ENCODE measurements at regions not wholly inside any gene's neighbourhood (a gene's known extent, or its start where the extent isn't known, plus 50 kb on each side); places are given as distances from the start of the nearest gene placed in this dataset.

DNA sequence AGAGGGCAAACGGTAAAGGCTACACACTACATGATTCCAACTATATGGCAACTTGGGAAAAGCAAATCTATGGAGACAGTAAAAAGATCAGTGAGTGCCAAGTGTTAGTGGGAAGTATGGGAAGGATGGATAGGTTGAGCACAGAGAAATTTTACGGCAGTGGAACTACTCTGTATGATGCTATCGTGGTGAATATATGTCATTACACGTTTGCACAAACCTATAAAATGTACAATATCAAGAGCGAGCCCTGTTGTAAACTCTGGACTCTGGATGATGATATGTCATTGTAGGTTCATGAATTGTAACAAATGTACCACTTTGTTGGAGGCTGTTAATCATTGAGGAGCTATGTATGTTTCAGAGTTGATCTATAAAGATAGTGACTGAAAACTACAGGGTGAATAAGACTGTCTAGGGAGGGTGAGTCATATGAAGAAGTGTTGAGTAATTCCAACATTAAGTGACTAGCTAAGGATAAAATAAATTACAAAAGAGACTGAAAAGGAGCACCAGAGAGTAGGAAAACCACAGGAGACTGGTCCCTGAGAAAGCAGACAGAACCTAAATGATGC, 349.2 kb upstream of the LMO3 start:
- ChIA-PET CTCF (interaction anchor here (0.9 kb wide), 1 partner anchor 15 kb away, joined by 3 read pairs; no protein-coding TSS in a partner anchor), POLR2A (no interaction called here)
- ATAC-seq: peak; percentile 96 to 97
- Histone ChIP-seq H3K27ac (peak overlapping the region; percentile 46 to 49; a peak in 5 of 6 replicates), H3K4me1 (peaks cover 18% of the 10 kb centered on the region), H3K9me3 (no peaks in the 10 kb centered on the region), H3K4me3 (no peak overlapping the region), H3K4me2 (peak overlapping the region; percentile 46)
- FAIRE-seq: peak; percentile 88
- DNase-seq (ENCODE audit: low read depth in 1 of 2, low spot score in 1 of 2): peak; percentile 26 to 62
- 18% methylated on average over 5 of the region's 5 CpGs for WGBS (ENCODE audit: missing lambda C conversion rate)
- TF ChIP-seq NR3C1 (IDR thresholded peaks at IDR 0.05) (no peak), CHD4 (IDR thresholded peaks at IDR 0.05; ENCODE audit: borderline replicate concordance) (no peak), ESRRA (IDR thresholded peaks at IDR 0.05; ENCODE audit: borderline replicate concordance, low read length) (no peak), HEYL (CRISPR knock-in tag; IDR thresholded peaks at IDR 0.05) (no peak), NFE2L2 (conservative IDR thresholded peaks at IDR 0.05; ENCODE audit: low read length) (no peak), EP300 (IDR thresholded peaks at IDR 0.05) (no peak), POLR2AphosphoS2 (conservative IDR thresholded peaks at IDR 0.05; ENCODE audit: low read length) (no peak), TP53 (CRISPR knock-in tag; IDR thresholded peaks at IDR 0.05) (no peak), BHLHE40 (IDR thresholded peaks at IDR 0.05; ENCODE audit: low read depth, low read length) (no peak), HOXA7 (CRISPR knock-in tag; IDR thresholded peaks at IDR 0.05) (no peak), JUN (IDR thresholded peaks at IDR 0.05) (no peak), GATA3 (IDR thresholded peaks at IDR 0.05; ENCODE audit: borderline replicate concordance) (peak; percentile 87), JUNB (IDR thresholded peaks at IDR 0.05) (peak; percentile 85), FOSL2 (IDR thresholded peaks at IDR 0.05) (peak; percentile 85), FOSL2 (CRISPR knock-in tag; IDR thresholded peaks at IDR 0.05) (peak; percentile 91), ZNF302 (CRISPR knock-in tag; IDR thresholded peaks at IDR 0.05) (no peak), CHD2 (IDR thresholded peaks at IDR 0.05; ENCODE audit: low read length, partially characterized antibody) (no peak), HOXB13 (CRISPR knock-in tag; IDR thresholded peaks at IDR 0.05; ENCODE audit: low read depth) (no peak), MAFK (IDR thresholded peaks at IDR 0.05; ENCODE audit: partially characterized antibody) (no peak), EHMT2 (IDR thresholded peaks at IDR 0.05; ENCODE audit: low read depth) (no peak), HDAC2 (IDR thresholded peaks at IDR 0.05) (no peak), MAZ (IDR thresholded peaks at IDR 0.05; ENCODE audit: borderline replicate concordance, low read depth, low read length) (no peak), MYC (IDR thresholded peaks at IDR 0.05; ENCODE audit: borderline replicate concordance, low read length) (no peak), FOXS1 (CRISPR knock-in tag; IDR thresholded peaks at IDR 0.05) (no peak), CEBPB (IDR thresholded peaks at IDR 0.05) (peak; percentile 68 to 81; a peak in 3 of 4 replicates), RARB (CRISPR knock-in tag; IDR thresholded peaks at IDR 0.05) (no peak), PHF8 (IDR thresholded peaks at IDR 0.05; ENCODE audit: borderline replicate concordance, low read depth) (no peak), KDM5A (IDR thresholded peaks at IDR 0.05) (no peak)
- TF ChIP-seq, protein P1, sequence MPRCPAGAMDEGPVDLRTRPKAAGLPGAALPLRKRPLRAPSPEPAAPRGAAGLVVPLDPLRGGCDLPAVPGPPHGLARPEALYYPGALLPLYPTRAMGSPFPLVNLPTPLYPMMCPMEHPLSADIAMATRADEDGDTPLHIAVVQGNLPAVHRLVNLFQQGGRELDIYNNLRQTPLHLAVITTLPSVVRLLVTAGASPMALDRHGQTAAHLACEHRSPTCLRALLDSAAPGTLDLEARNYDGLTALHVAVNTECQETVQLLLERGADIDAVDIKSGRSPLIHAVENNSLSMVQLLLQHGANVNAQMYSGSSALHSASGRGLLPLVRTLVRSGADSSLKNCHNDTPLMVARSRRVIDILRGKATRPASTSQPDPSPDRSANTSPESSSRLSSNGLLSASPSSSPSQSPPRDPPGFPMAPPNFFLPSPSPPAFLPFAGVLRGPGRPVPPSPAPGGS (IDR thresholded peaks at IDR 0.05): no peak
- TF ChIP-seq, protein P2, sequence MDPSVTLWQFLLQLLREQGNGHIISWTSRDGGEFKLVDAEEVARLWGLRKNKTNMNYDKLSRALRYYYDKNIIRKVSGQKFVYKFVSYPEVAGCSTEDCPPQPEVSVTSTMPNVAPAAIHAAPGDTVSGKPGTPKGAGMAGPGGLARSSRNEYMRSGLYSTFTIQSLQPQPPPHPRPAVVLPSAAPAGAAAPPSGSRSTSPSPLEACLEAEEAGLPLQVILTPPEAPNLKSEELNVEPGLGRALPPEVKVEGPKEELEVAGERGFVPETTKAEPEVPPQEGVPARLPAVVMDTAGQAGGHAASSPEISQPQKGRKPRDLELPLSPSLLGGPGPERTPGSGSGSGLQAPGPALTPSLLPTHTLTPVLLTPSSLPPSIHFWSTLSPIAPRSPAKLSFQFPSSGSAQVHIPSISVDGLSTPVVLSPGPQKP (IDR thresholded peaks at IDR 0.05; ENCODE audit: low read depth, low read length): no peak
- TF ChIP-seq, protein P3, sequence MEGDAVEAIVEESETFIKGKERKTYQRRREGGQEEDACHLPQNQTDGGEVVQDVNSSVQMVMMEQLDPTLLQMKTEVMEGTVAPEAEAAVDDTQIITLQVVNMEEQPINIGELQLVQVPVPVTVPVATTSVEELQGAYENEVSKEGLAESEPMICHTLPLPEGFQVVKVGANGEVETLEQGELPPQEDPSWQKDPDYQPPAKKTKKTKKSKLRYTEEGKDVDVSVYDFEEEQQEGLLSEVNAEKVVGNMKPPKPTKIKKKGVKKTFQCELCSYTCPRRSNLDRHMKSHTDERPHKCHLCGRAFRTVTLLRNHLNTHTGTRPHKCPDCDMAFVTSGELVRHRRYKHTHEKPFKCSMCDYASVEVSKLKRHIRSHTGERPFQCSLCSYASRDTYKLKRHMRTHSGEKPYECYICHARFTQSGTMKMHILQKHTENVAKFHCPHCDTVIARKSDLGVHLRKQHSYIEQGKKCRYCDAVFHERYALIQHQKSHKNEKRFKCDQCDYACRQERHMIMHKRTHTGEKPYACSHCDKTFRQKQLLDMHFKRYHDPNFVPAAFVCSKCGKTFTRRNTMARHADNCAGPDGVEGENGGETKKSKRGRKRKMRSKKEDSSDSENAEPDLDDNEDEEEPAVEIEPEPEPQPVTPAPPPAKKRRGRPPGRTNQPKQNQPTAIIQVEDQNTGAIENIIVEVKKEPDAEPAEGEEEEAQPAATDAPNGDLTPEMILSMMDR (IDR thresholded peaks at IDR 0.05): no peak
- TF ChIP-seq, protein P4, sequence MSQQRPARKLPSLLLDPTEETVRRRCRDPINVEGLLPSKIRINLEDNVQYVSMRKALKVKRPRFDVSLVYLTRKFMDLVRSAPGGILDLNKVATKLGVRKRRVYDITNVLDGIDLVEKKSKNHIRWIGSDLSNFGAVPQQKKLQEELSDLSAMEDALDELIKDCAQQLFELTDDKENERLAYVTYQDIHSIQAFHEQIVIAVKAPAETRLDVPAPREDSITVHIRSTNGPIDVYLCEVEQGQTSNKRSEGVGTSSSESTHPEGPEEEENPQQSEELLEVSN (IDR thresholded peaks at IDR 0.05; ENCODE audit: borderline replicate concordance, low read depth): no peak
- TF ChIP-seq, protein P5, sequence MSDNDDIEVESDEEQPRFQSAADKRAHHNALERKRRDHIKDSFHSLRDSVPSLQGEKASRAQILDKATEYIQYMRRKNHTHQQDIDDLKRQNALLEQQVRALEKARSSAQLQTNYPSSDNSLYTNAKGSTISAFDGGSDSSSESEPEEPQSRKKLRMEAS (IDR thresholded peaks at IDR 0.05): no peak
- TF ChIP-seq, protein P6, sequence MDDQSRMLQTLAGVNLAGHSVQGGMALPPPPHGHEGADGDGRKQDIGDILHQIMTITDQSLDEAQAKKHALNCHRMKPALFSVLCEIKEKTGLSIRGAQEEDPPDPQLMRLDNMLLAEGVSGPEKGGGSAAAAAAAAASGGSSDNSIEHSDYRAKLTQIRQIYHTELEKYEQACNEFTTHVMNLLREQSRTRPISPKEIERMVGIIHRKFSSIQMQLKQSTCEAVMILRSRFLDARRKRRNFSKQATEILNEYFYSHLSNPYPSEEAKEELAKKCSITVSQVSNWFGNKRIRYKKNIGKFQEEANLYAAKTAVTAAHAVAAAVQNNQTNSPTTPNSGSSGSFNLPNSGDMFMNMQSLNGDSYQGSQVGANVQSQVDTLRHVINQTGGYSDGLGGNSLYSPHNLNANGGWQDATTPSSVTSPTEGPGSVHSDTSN (IDR thresholded peaks at IDR 0.05): no peak
- TF ChIP-seq, protein P7, sequence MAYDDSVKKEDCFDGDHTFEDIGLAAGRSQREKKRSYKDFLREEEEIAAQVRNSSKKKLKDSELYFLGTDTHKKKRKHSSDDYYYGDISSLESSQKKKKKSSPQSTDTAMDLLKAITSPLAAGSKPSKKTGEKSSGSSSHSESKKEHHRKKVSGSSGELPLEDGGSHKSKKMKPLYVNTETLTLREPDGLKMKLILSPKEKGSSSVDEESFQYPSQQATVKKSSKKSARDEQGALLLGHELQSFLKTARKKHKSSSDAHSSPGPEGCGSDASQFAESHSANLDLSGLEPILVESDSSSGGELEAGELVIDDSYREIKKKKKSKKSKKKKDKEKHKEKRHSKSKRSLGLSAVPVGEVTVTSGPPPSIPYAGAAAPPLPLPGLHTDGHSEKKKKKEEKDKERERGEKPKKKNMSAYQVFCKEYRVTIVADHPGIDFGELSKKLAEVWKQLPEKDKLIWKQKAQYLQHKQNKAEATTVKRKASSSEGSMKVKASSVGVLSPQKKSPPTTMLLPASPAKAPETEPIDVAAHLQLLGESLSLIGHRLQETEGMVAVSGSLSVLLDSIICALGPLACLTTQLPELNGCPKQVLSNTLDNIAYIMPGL (CRISPR knock-in tag; IDR thresholded peaks at IDR 0.05; ENCODE audit: borderline replicate concordance): no peak
- TF ChIP-seq, protein P8, sequence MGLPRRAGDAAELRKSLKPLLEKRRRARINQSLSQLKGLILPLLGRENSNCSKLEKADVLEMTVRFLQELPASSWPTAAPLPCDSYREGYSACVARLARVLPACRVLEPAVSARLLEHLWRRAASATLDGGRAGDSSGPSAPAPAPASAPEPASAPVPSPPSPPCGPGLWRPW (IDR thresholded peaks at IDR 0.05): peak; percentile 25; the same call in 1 of the 2 replicates
